ENCODE measurements at regions not wholly inside any gene's neighbourhood (a gene's known extent, or its start where the extent isn't known, plus 50 kb on each side); places are given as distances from the start of the nearest gene placed in this dataset.

DNA sequence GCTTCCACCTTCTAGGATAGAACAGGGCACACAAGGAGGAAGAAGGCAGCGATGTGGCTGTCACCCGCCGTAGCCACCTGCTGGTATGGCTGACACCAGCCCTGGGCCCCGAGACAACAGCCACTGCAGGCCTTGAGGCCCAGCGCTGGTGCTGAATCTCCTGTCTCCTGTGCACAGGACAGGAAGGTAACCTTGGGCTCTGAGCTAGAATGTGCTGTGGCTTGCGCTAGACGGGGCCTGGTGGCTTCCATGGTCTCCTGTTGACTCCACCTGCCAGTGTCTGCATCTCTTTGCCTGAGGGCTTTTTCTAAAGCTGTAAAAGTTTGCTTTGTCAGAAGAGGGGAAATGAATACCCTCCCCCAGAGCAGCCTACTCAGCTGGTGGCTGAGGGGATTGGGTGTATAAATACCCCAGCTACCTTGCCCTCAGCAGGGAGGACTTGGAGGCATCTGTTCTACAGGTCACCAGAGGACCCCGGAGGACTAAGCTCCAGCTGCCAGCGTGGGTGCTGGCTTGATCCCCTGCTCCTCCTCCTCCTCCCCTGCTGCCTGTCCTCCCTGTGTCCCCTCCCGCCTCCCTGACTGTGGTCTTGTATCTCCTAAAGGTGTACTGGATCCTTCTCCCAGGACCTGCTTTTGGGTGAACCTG is 76.1 kb upstream of the SDK2 start:
- TF ChIP-seq, protein P1, sequence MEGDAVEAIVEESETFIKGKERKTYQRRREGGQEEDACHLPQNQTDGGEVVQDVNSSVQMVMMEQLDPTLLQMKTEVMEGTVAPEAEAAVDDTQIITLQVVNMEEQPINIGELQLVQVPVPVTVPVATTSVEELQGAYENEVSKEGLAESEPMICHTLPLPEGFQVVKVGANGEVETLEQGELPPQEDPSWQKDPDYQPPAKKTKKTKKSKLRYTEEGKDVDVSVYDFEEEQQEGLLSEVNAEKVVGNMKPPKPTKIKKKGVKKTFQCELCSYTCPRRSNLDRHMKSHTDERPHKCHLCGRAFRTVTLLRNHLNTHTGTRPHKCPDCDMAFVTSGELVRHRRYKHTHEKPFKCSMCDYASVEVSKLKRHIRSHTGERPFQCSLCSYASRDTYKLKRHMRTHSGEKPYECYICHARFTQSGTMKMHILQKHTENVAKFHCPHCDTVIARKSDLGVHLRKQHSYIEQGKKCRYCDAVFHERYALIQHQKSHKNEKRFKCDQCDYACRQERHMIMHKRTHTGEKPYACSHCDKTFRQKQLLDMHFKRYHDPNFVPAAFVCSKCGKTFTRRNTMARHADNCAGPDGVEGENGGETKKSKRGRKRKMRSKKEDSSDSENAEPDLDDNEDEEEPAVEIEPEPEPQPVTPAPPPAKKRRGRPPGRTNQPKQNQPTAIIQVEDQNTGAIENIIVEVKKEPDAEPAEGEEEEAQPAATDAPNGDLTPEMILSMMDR (IDR thresholded peaks at IDR 0.05), result no peak
- no peak for TF ChIP-seq POLR2A (IDR thresholded peaks at IDR 0.05)
- no peak for TF ChIP-seq EP300 (IDR thresholded peaks at IDR 0.05)

Measured in tibial nerve (tissue), 4 donors.